Iris pigment epithelial cell (primary cell): ENCODE measurements at regions not wholly inside any gene's neighbourhood (a gene's known extent, or its start where the extent isn't known, plus 50 kb on each side); places are given as distances from the start of the nearest gene placed in this dataset.

Experiments used
- DNase-seq: peaks from one replicate; pipeline ENCODE4 v3.0.0-alpha.2; 2011; ENCODE audit warnings: low read depth

DNA sequence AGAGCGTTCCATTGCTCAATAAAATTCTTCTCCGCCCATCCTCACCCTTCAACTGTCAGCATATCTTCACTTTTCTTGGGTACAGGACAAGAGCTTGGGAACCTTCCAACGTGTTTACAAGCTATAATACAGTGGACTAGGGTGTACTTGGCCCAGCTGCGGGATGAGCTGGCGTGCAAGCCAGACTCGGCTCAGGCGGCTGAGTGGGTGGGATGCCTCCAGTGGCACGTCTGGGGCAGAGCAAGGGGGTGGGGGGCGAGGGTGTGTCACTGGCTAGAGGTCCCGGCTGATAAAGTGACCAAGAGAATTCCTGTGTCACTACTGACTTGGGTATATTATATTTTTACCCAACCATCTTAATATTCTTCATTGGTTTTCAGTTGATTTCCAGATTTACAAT is 179.7 kb downstream of the EVA1A start:
- no peak for DNase-seq

GRCh38 chr2:75379476-75380210 is 180.3 kb upstream of the TACR1 start:
- no peak for DNase-seq

- peak; percentile 12 for DNase-seq
These were observed 176.6 kb upstream of the TACR1 start for GRCh38 chr2:75375646-75376582.

DNA sequence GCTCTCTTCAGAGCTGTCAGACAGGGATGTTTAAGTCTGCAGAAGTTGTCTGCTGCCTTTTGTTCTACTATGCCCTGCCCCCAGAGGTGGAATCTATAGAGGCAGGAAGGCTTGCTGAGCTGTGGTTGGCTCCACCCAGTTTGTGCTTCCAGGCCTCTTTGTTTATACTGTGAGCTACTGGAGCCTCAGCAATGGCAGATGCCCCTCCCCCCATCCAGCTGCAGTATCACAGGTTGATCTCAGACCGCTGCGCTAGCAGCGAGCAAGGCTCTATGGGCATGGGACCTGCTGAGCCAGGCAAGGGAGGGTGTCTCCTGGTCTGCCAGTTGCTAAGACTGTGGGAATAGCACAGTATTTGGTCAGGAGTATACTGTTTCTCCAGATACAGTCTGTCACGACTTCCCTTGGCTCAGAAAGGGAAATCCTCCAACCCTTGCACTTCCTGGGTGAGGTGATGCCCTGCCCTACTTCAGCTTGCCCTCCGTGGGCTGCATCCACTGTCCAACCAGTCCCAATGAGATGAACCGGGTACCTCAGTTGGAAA is 175.2 kb upstream of the TACR1 start:
- peak; percentile 20 for DNase-seq

GRCh38 chr2:75367401-75367800 is 168.1 kb upstream of the TACR1 start:
- DNase-seq = no peak

DNA sequence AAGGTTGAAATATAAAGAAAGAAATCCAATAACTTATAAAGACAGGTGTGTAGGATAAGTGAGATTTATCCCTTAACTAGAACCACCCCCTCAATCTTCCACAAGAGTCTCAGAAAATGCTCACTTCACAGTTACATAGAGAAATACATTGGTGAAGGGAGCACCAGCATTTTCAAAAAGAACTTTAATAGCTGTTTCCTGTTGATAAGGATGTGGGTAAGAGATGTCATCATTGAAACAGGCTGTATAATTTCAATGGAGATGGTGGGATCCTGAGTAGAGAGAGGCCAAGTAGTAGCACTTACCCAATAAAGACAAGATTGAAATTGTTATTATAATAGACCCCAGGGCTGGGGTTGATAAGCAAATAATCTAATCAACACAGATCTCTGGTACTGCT is 162.2 kb upstream of the TACR1 start:
- no peak for DNase-seq

DNA sequence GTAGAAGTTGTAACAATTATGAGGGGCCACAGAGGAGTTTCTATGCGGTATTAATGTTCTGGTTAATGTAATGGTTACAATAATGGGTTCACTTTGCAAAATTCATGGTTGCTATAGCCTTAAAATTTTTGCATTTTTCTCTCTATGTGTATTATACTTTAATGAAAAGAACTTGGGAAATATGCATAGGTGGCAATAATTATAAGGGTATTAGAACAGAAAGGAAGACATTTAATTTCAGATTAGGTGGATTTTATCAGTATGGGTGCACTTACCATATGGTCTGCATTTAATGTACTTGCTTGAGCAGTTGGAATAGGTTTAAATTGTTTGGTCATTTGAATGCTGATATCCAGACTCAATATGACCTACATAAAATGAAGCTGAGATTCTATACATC is 161.6 kb upstream of the TACR1 start:
- DNase-seq = no peak

- no peak for DNase-seq
These were observed 157.5 kb upstream of the TACR1 start for GRCh38 chr2:75356865-75357264.

GRCh38 chr2:75353131-75353530 is 153.8 kb upstream of the TACR1 start:
- no peak for DNase-seq

DNA sequence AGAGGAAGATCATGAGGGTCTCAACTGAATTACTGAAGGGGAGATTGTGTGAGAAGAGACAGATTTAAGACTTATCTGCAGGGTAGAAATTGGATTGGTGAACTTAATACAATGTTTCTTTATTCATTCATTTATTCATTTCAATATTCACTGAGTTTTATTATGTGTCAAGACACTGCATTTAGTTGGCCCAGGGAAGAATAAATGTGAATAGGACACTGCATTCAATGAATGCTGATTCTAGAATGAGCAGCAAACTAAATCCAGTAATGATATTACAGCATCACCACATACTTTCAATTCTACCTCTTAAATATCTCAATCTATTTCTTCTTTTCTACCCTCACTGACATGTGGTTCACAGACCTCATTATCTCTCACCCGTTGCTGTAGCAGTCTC is 149.0 kb upstream of the TACR1 start:
- DNase-seq = no peak

GRCh38 chr2:75344146-75344545 is 144.8 kb upstream of the TACR1 start:
- no peak for DNase-seq

GRCh38 chr2:75342504-75343175 is 143.3 kb upstream of the TACR1 start:
- no peak for DNase-seq

- DNase-seq = no peak
These were observed 141.2 kb upstream of the TACR1 start for GRCh38 chr2:75340560-75340959.

DNA sequence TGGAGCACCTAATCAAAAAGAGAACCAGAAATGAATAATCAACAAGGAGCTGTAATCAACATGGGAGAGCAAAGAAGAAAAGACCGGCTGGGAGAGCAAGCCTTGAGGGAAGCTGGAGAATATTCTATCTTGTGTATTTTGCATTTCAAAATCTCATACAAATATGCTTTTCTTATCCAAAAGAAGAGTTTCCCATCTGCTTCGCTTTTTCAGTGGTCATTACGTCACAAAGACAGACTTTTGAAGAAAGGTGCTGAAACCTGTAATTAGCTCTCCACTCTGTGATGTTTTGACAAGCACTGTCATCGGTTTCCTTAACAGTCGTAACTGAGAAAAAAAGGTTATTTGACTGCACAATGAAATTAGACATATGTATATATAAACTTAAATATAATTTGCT is 139.1 kb upstream of the TACR1 start:
- DNase-seq = no peak

DNA sequence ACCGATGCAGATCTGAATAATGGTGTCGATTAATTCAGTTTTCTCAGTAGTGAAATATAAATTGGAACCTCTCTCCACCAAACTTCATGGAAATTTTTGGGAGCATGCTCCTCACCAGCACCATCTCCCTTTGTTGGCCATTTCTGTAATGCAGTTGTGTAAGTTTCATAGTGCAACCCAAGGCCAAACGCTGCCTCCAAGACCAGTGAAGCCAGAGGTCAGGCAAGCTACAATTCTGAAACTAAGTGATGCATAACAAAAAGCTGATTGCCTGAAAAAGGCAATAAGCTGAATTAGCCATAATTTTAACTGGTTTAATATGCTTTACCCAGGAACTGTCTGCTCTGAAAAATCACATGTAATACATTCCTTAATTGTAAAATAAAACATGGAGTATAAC is 138.3 kb upstream of the TACR1 start:
- no peak for DNase-seq

- no peak for DNase-seq
These were observed 137.7 kb upstream of the TACR1 start for GRCh38 chr2:75337016-75337415.

DNA sequence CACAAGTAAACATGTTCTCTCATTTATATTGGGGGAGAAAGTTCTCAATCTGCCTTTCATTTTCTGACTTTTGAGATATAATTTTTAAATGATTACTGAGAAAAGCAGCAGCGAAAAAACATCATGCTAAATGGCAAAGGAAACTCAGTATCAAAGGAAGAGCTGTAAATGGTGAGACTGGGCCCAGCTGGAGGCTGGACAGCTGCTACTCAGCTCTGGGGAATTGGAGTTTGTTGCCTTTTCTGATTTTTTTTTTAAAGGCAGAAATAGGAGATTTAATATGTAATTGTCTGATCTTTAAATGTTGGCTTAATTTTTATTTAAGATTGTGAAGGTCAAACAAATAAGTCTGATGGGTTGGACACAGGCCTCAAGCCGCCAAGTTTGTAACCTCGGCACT is 137.1 kb upstream of the TACR1 start:
- DNase-seq = no peak

GRCh38 chr2:75334076-75334475 is 134.8 kb upstream of the TACR1 start:
- no peak for DNase-seq

GRCh38 chr2:75333646-75334045 is 134.3 kb upstream of the TACR1 start:
- DNase-seq = no peak

DNA sequence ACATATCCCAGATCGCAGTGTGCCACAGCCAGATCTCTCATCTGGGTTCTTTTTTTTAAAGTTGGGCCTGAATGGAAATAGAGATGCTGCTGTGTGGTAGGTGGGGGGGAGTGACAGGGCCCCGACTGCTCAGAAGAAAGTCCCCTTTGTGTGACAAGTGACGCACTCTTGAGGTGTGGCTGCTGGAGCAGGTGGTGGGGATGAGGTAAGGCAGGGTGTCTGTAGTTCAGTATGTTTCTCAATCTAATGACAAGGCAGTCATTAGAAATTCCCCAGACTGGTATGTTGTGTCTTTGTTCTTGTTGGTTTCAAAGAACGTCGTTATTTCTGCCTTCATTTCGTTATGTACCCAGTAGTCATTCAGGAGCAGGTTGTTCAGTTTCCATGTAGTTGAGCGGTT is 128.8 kb upstream of the TACR1 start:
- no peak for DNase-seq

GRCh38 chr2:75327334-75327733 is 128.0 kb upstream of the TACR1 start:
- no peak for DNase-seq

DNA sequence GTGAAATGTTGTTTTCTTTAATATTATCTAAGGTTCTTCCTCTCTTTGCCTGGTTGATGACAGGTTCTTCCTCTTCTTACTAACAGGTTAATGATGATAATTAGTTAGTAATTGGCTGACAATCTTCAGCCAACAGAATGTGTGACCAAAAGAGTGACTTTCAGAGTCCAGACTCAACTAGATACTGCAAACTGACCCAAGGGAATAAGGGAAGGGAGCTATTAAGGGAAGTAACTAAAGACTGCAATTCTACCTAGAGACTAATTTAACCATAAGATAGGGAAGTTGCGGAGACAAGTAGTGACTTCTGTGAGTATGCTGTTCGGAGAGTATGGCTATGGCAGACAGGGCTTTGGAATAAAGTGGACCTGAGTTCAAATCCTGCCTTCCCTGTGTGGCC is 127.3 kb upstream of the TACR1 start:
- no peak for DNase-seq

DNA sequence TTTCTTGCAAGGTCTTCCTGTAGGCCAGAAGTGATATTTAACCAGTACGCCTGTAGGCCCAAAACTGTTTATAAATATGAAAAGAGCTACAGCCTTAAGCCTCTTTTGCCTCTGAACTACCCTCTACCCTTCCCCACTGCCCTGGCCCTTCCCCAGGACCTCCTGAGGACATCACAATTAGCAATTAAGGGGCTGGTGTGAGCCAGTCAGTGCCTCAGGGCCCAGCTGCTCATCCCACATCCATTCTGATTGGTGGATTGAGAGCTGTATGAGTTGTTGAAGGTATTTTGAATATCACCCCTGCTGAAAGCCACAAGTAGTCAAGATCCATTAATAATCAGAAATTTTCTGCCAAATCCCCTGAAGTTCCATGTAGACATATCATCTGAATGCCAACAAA is 126.3 kb upstream of the TACR1 start:
- DNase-seq = no peak
